ENCODE measurements at regions not wholly inside any gene's neighbourhood (a gene's known extent, or its start where the extent isn't known, plus 50 kb on each side); places are given as distances from the start of the nearest gene placed in this dataset.

DNA sequence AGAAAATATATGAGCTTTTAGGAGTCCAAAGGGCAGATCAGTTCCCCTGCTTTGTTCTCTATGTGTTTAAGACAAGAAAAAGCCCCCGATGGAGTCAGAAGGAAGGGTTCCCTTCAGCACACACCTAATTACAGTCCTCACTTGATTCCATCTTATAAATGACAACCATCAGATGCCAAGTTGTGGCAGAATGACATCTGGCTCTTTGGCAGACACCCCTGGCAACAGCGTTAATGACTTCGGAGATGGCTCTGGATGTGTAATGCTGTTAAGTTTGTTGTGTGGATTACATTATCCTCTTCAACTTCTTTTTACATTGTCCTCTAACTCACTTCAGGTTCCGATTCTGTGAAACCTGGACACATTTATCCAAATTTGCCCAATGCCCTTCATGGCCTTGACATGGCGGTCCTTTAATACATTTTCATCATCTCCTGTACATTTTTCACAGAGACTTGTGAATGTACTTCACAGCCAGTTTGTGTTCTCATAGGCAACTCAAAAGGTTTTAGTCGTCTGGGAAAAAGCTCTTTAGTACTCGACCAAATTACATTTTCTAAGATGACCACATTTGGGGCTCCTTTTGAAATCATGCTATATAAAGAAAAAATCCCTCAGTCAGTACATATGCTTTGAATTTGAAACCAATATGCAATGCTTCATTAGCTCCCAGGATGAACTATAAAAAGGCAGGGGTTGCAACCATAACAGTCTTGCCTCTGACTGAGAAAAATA, 667.8 kb downstream of the NOVA1 start:
- Histone ChIP-seq H3K4me3 (no peak overlapping the region), H3K27ac (no peak overlapping the region), H3K4me2 (no peak overlapping the region), H3K9me3 (no peaks in the 10 kb centered on the region), H3K4me1 (no peaks in the 10 kb centered on the region)
- 30% methylated on average over 7 of the region's 7 CpGs for WGBS (ENCODE audit: missing lambda C conversion rate)
- CTCF ChIA-PET: no interaction called here
- POLR2A ChIA-PET: no interaction called here
- no peak for TF ChIP-seq HDAC2 (IDR thresholded peaks at IDR 0.05)
- FAIRE-seq (no peak), DNase-seq (ENCODE audit: low read depth in 1 of 2, low spot score in 1 of 2) (no peak), ATAC-seq (no peak)

DNA sequence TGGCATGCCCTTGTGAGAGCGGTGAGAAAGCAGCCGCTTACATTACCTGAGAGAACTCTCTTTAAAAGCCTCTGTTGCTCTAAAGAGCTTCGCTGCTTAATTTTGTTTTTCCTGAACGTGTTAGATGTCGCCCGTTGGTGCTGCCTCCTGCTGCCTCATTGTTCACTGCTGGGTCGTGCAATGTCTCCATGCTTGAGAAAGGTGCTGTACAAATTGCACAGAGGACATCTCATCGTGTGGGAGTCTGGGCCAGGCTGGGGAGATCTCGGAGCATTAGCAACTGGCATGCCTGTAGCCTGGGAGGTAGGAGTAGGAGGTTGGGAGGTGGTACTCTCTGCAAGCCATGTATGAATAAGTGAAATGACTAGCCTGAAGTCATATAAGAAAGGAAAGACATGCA, 686.0 kb downstream of the NOVA1 start:
- TF ChIP-seq RFX5 (IDR thresholded peaks at IDR 0.05) (no peak), HEYL (CRISPR knock-in tag; IDR thresholded peaks at IDR 0.05) (no peak), PHF8 (IDR thresholded peaks at IDR 0.05; ENCODE audit: borderline replicate concordance, low read depth) (no peak), ESRRA (IDR thresholded peaks at IDR 0.05; ENCODE audit: borderline replicate concordance, low read length) (no peak), HOXA7 (CRISPR knock-in tag; IDR thresholded peaks at IDR 0.05) (no peak), GATA3 (IDR thresholded peaks at IDR 0.05; ENCODE audit: borderline replicate concordance) (no peak), BHLHE40 (IDR thresholded peaks at IDR 0.05; ENCODE audit: low read depth, low read length) (no peak), MYC (IDR thresholded peaks at IDR 0.05; ENCODE audit: borderline replicate concordance, low read length) (no peak), POLR2AphosphoS2 (conservative IDR thresholded peaks at IDR 0.05; ENCODE audit: low read length) (no peak)
- 15% methylated on average over 9 of the region's 9 CpGs for WGBS (ENCODE audit: missing lambda C conversion rate)
- Histone ChIP-seq H3K4me1 (no peaks in the 10 kb centered on the region), H3K9me3 (no peaks in the 10 kb centered on the region), H3K4me3 (no peak overlapping the region), H3K27ac (no peak overlapping the region), H3K4me2 (no peak overlapping the region)
- CTCF ChIA-PET: no interaction called here
- DNase-seq (ENCODE audit: low read depth in 1 of 2, low spot score in 1 of 2) (no peak), FAIRE-seq (no peak), ATAC-seq (no peak)
- POLR2A ChIA-PET: no interaction called here

DNA sequence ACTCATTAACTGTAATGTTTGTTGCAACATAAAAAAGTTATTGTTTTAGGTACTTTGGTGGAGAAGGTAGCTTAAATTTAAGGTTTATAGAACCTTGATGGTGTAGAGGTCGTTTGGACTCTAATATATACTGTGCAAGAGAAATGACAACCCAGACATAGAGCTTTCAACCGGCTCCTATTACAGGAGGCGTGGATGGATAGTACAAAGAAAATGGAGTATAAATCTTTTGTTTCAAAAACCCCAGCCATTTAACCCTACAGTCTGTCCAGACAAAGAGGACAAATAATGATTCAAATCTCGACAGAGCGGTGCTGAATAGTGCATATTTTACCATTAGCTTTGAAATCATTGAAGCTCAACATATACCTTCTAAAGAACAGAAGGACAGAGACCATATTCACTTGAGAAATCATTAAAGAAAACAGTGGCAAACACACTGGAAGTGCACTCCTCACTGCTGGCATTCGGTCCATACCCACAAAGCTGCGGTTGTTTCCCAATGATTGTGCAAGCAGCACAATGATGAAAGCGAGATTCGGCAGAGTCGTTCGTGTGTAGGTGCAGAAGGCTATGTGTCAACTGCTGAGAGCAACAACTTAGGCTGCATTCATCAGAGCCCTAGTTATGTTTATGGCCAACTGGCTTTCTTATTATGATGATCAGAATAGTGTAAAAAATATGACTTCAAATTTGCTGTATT, 688.6 kb downstream of the NOVA1 start:
- TF ChIP-seq, protein P1, sequence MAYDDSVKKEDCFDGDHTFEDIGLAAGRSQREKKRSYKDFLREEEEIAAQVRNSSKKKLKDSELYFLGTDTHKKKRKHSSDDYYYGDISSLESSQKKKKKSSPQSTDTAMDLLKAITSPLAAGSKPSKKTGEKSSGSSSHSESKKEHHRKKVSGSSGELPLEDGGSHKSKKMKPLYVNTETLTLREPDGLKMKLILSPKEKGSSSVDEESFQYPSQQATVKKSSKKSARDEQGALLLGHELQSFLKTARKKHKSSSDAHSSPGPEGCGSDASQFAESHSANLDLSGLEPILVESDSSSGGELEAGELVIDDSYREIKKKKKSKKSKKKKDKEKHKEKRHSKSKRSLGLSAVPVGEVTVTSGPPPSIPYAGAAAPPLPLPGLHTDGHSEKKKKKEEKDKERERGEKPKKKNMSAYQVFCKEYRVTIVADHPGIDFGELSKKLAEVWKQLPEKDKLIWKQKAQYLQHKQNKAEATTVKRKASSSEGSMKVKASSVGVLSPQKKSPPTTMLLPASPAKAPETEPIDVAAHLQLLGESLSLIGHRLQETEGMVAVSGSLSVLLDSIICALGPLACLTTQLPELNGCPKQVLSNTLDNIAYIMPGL (CRISPR knock-in tag; IDR thresholded peaks at IDR 0.05; ENCODE audit: borderline replicate concordance): no peak
- no peak for TF ChIP-seq CBX2 (IDR thresholded peaks at IDR 0.05; ENCODE audit: borderline replicate concordance, low read depth)
- no peak for TF ChIP-seq ZFP36 (IDR thresholded peaks at IDR 0.05; ENCODE audit: borderline replicate concordance, partially characterized antibody)
- TF ChIP-seq, protein P2, sequence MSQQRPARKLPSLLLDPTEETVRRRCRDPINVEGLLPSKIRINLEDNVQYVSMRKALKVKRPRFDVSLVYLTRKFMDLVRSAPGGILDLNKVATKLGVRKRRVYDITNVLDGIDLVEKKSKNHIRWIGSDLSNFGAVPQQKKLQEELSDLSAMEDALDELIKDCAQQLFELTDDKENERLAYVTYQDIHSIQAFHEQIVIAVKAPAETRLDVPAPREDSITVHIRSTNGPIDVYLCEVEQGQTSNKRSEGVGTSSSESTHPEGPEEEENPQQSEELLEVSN (IDR thresholded peaks at IDR 0.05; ENCODE audit: borderline replicate concordance, low read depth): no peak
- no peak for TF ChIP-seq SREBF2 (IDR thresholded peaks at IDR 0.05)
- no peak for TF ChIP-seq HOXB5 (CRISPR knock-in tag; IDR thresholded peaks at IDR 0.05)
- no peak for TF ChIP-seq SMC3 (IDR thresholded peaks at IDR 0.05)
- no peak for TF ChIP-seq TP53 (CRISPR knock-in tag; IDR thresholded peaks at IDR 0.05)

More for the DNA sequence above, 688.6 kb downstream of the NOVA1 start:
- 17% methylated on average over 11 of the region's 11 CpGs for WGBS (ENCODE audit: missing lambda C conversion rate)
- ChIA-PET CTCF (interaction anchor here (0.7 kb wide), 1 partner anchor 716 kb away, joined by 3 read pairs; no protein-coding TSS in a partner anchor), POLR2A (no interaction called here)
- Histone ChIP-seq H3K4me2 (no peak overlapping the region), H3K27ac (no peak overlapping the region), H3K4me1 (no peaks in the 10 kb centered on the region), H3K9me3 (no peaks in the 10 kb centered on the region), H3K4me3 (no peak overlapping the region)
- FAIRE-seq: no peak
- no peak for DNase-seq (ENCODE audit: low read depth in 1 of 2, low spot score in 1 of 2)
- ATAC-seq: no peak

Measured in A549 (cell line).